Lung (tissue), 11 donors: ENCODE measurements at regions not wholly inside any gene's neighbourhood (a gene's known extent, or its start where the extent isn't known, plus 50 kb on each side); places are given as distances from the start of the nearest gene placed in this dataset.

ENCODE experiments used
- ATAC-seq: fragments of 200-7000 bp; cut with Tn5 transposase; one replicate; pipeline ENCODE4 v1.9.1; 2020; ENCODE audit warnings: moderate number of reproducible peaks; ENCODE audit not compliant: insufficient read depth, low FRiP score
- DNase-seq, 3 donors: peaks; one replicate each; pipeline ENCODE4 v3.0.0-alpha.2; 2013 to 2017
- H3K27ac ChIP-seq, 2 donors: one replicate each; pipeline ENCODE4 v1.5.1; 2013; ENCODE audit warnings: mild to moderate bottlenecking in 2 of 2, moderate library complexity in 2 of 2, control low read depth in 1 of 2, inconsistent platforms in 1 of 2, low read depth in 1 of 2, low read length in 1 of 2
- H3K27me3 ChIP-seq, 3 donors: one replicate each; pipeline ENCODE4 v1.5.1; 2013; ENCODE audit warnings: low read length in 2 of 3; ENCODE audit not compliant: control insufficient read depth in 3 of 3, insufficient read depth in 3 of 3
- H3K36me3 ChIP-seq, 4 donors: one replicate each; pipeline ENCODE4 v1.5.1; 2013; ENCODE audit warnings: low read length in 4 of 4, mild to moderate bottlenecking in 1 of 4, moderate library complexity in 1 of 4; ENCODE audit not compliant: control insufficient read depth in 4 of 4, insufficient read depth in 4 of 4
- H3K4me1 ChIP-seq, 5 donors: one replicate each; pipeline ENCODE4 v1.5.1; 2013; ENCODE audit warnings: low read length in 5 of 5, mild to moderate bottlenecking in 2 of 5, moderate library complexity in 1 of 5; ENCODE audit not compliant: control insufficient read depth in 5 of 5, insufficient read depth in 5 of 5
- H3K4me3 ChIP-seq: one replicate; pipeline ENCODE4 v1.5.1; 2013; ENCODE audit warnings: mild to moderate bottlenecking, control low read depth, moderate library complexity
- H3K9ac ChIP-seq, 2 donors: one replicate each; pipeline ENCODE4 v1.5.1; 2013; ENCODE audit warnings: low read length in 2 of 2, control low read depth in 1 of 2; ENCODE audit not compliant: insufficient read depth in 1 of 2
- H3K9me3 ChIP-seq, 4 donors: one replicate each; pipeline ENCODE4 v1.5.1; 2013; ENCODE audit warnings: low read length in 3 of 4, mild to moderate bottlenecking in 1 of 4, moderate library complexity in 1 of 4; ENCODE audit not compliant: control insufficient read depth in 4 of 4, insufficient read depth in 3 of 4
- CTCF ChIP-seq: IDR thresholded peaks from 2 replicates; pipeline ENCODE4 v1.5.1; 2012; ENCODE audit warnings: mild to moderate bottlenecking; ENCODE audit errors: control extremely low read depth, extremely low read depth
- WGBS, 2 donors: extraction: QIAGEN DNeasy Blood & Tissue Kit; methylation state at CpG; one replicate each; pipeline ENCODE4 v1.1.7; 2013; 5-methylcytosine and 5-hydroxymethylcytosine counted together
- donor health status: control.
- donor health status: control.
- donor health status: Bipolar disorder and iron deficiency.
- donor health status: healthy.
- donor health status: DM: yes; HTN: yes; CAD: no.

GRCh38 chr2:8344144-8345097 lies 337.4 kb upstream of the ID2 start:
- DNase-seq: no peak
- Histone ChIP-seq H3K4me3 (no peak overlapping the region), H3K27me3 (no peaks in the 10 kb centered on the region), H3K36me3 (no peaks in the 10 kb centered on the region), H3K9ac (no peak overlapping the region), H3K27ac (no peak overlapping the region), H3K4me1 (no peaks in the 10 kb centered on the region), H3K9me3 (peaks cover 0 to 2% (median 0%) of the 10 kb centered on the region in 4 donors)
- no peak for TF ChIP-seq CTCF
- 90 to 98% methylated on average over 10 of the region's 10 CpGs for whole genome bisulfite sequencing, 2 donors
- no peak for ATAC-seq

- peaks cover 0 to 2% (median 0%) of the 10 kb centered on the region in 4 donors for H3K9me3 ChIP-seq
- no peak overlapping the region for H3K9ac ChIP-seq
- no peaks in the 10 kb centered on the region for H3K27me3 ChIP-seq
- TF ChIP-seq CTCF: no peak
- DNase-seq (no peak), ATAC-seq (no peak)
- H3K4me1 ChIP-seq: no peaks in the 10 kb centered on the region
- no peaks in the 10 kb centered on the region for H3K36me3 ChIP-seq
- 97 to 98% methylated on average over 5 of the region's 5 CpGs for WGBS, 2 donors
- no peak overlapping the region for H3K27ac ChIP-seq
- H3K4me3 ChIP-seq: no peak overlapping the region
These were observed 336.7 kb upstream of the ID2 start for GRCh38 chr2:8345200-8345599.

DNA sequence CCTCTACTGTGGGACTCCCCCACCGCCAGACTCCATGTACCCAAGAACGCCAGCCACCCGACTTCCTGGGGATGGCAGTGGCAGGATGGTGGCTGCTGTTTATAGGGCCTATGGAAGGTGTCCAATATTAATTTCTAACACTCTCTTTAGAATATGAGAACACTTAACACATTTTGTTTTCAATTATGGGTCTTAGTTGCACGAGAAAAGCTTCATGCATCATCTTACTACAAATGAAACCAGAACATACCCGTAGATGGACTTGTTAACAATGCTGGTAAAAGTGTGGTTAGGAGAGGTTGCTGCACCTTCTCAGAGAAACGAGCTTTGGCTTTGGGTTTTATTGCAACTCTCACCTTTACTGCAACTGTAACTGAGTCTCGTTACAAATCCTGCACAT lies 335.6 kb upstream of the ID2 start:
- no peak for DNase-seq
- ATAC-seq: no peak
- Histone ChIP-seq H3K27me3 (no peaks in the 10 kb centered on the region), H3K36me3 (no peaks in the 10 kb centered on the region), H3K9me3 (peaks cover 0 to 2% (median 0%) of the 10 kb centered on the region in 4 donors), H3K9ac (no peak overlapping the region), H3K27ac (no peak overlapping the region), H3K4me1 (peaks cover 0 to 1% (median 0%) of the 10 kb centered on the region in 5 donors), H3K4me3 (no peak overlapping the region)
- TF ChIP-seq CTCF: no peak
- WGBS, 2 donors: 75 to 77% methylated on average over 7 of the region's 7 CpGs
